ENCODE measurements at regions not wholly inside any gene's neighbourhood (a gene's known extent, or its start where the extent isn't known, plus 50 kb on each side); places are given as distances from the start of the nearest gene placed in this dataset.

- TF ChIP-seq CTCF (IDR thresholded peaks at IDR 0.05; ENCODE audit: extremely low read depth in 1 of 2, insufficient read depth in 1 of 2, low read depth in 1 of 2, low read length in 2 of 2) (no peak), POLR2A (IDR thresholded peaks at IDR 0.05; ENCODE audit: low read depth, low read length) (no peak), POLR2AphosphoS5 (IDR thresholded peaks at IDR 0.05; ENCODE audit: insufficient read depth, low read depth, low read length) (no peak), EZH2 (IDR thresholded peaks at IDR 0.05; ENCODE audit: borderline replicate concordance, low read depth, low read length, severe bottlenecking) (no peak)
These were observed 150.7 kb downstream of the SST start for GRCh38 chr3:187519428-187519890.
